ENCODE measurements at regions not wholly inside any gene's neighbourhood (a gene's known extent, or its start where the extent isn't known, plus 50 kb on each side); places are given as distances from the start of the nearest gene placed in this dataset.

- CTCF ChIA-PET, result no interaction called here
- TF ChIP-seq CTCF (IDR thresholded peaks at IDR 0.05), result no peak
- no peaks in the 10 kb centered on the region for H3K9me3 Mint-ChIP-seq
- H3K4me1 Mint-ChIP-seq, result no peaks in the 10 kb centered on the region
- peaks cover 5% of the 10 kb centered on the region for H3K27me3 Mint-ChIP-seq
- intact Hi-C loops (cut with micrococcal nuclease), result no loop called here
- DNase-seq (no peak), ATAC-seq (ENCODE audit: low read depth) (no peak)
- H3K36me3 Mint-ChIP-seq (ENCODE audit: low read depth), result peaks cover 22% of the 10 kb centered on the region
- no peak overlapping the region for H3K27ac Mint-ChIP-seq
- POLR2A ChIA-PET, result no interaction called here
- no peak overlapping the region for H3K4me3 Mint-ChIP-seq
Measured at GRCh38 chr6:144855375-144855774, 570.2 kb downstream of the UTRN start.

- H3K27me3 Mint-ChIP-seq, result peaks cover 5% of the 10 kb centered on the region
- ChIA-PET CTCF (no interaction called here), POLR2A (no interaction called here)
- no peaks in the 10 kb centered on the region for H3K4me1 Mint-ChIP-seq
- no peak for TF ChIP-seq CTCF (IDR thresholded peaks at IDR 0.05)
- H3K9me3 Mint-ChIP-seq, result no peaks in the 10 kb centered on the region
- no peak overlapping the region for H3K27ac Mint-ChIP-seq
- H3K36me3 Mint-ChIP-seq (ENCODE audit: low read depth), result peaks cover 16% of the 10 kb centered on the region
- intact Hi-C loops (cut with micrococcal nuclease), result no loop called here
- H3K4me3 Mint-ChIP-seq, result no peak overlapping the region
- DNase-seq, result no peak
- no peak for ATAC-seq (ENCODE audit: low read depth)
Measured at GRCh38 chr6:144855812-144856531, 570.8 kb downstream of the UTRN start.

DNA sequence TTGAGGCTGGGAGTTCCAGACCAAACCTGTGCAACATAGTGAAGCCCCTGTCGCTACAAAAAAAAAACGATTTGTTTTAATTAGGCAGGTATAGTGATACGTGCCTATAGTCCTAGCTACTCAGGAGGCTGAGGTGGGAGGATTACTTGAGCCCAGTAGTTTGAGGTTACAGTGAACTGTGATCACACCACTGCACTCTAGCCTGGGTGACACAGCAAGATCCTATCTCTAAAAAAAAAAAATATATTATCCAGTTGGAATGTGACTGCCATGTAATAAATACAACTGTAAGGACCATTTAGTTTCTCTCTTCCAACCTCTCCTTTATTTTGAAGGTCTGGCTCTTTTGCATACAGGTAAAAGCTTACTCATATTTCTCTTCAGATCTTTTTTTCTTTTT, 571.5 kb downstream of the UTRN start:
- ATAC-seq (ENCODE audit: low read depth) (no peak), DNase-seq (no peak)
- Mint-ChIP-seq H3K36me3 (ENCODE audit: low read depth) (peaks cover 10% of the 10 kb centered on the region), H3K4me3 (no peak overlapping the region), H3K27ac (no peak overlapping the region), H3K27me3 (peaks cover 5% of the 10 kb centered on the region), H3K9me3 (no peaks in the 10 kb centered on the region), H3K4me1 (no peaks in the 10 kb centered on the region)
- no peak for TF ChIP-seq CTCF (IDR thresholded peaks at IDR 0.05)
- POLR2A ChIA-PET, result no interaction called here
- intact Hi-C loops (cut with micrococcal nuclease), result no loop called here
- CTCF ChIA-PET, result no interaction called here

GRCh38 chr6:144857086-144857485, 572.0 kb downstream of the UTRN start:
- Mint-ChIP-seq H3K4me1 (no peaks in the 10 kb centered on the region), H3K36me3 (ENCODE audit: low read depth) (peaks cover 7% of the 10 kb centered on the region), H3K27ac (no peak overlapping the region), H3K27me3 (peaks cover 5% of the 10 kb centered on the region), H3K9me3 (no peaks in the 10 kb centered on the region), H3K4me3 (no peak overlapping the region)
- ChIA-PET POLR2A (no interaction called here), CTCF (no interaction called here)
- DNase-seq (no peak), ATAC-seq (ENCODE audit: low read depth) (no peak)
- intact Hi-C loops (cut with micrococcal nuclease), result no loop called here
- no peak for TF ChIP-seq CTCF (IDR thresholded peaks at IDR 0.05)

GRCh38 chr6:144862769-144863168, 577.6 kb downstream of the UTRN start:
- H3K27me3 Mint-ChIP-seq, result peaks cover 12% of the 10 kb centered on the region
- H3K9me3 Mint-ChIP-seq, result no peaks in the 10 kb centered on the region
- no peak for TF ChIP-seq CTCF (IDR thresholded peaks at IDR 0.05)
- no peak overlapping the region for H3K27ac Mint-ChIP-seq
- ChIA-PET CTCF (no interaction called here), POLR2A (no interaction called here)
- H3K4me1 Mint-ChIP-seq, result no peaks in the 10 kb centered on the region
- ATAC-seq (ENCODE audit: low read depth) (no peak), DNase-seq (no peak)
- no peak overlapping the region for H3K4me3 Mint-ChIP-seq
- intact Hi-C loops (cut with micrococcal nuclease), result no loop called here
- no peaks in the 10 kb centered on the region for H3K36me3 Mint-ChIP-seq (ENCODE audit: low read depth)
